NCI-H446 treated with DMSO at 0.1 percent for 48 hours (cell line): ENCODE measurements at regions not wholly inside any gene's neighbourhood (a gene's known extent, or its start where the extent isn't known, plus 50 kb on each side); places are given as distances from the start of the nearest gene placed in this dataset.
"Not testable (repeated sequence)": the region's sequence is repeated elsewhere in the genome, so short reads cannot be mapped to it uniquely, and the experiment has no call there.

Source experiments
- DNase-seq: peaks from one replicate; lab custom pipeline; 2025; lab: John Stamatoyannopoulos, UW

- DNase-seq, result no peak
Measured at GRCh38 chr12:46084666-46085631, 94.6 kb upstream of the SCAF11 start.

- DNase-seq, result no peak
Measured at GRCh38 chr12:46082490-46083200, 92.3 kb upstream of the SCAF11 start.

DNA sequence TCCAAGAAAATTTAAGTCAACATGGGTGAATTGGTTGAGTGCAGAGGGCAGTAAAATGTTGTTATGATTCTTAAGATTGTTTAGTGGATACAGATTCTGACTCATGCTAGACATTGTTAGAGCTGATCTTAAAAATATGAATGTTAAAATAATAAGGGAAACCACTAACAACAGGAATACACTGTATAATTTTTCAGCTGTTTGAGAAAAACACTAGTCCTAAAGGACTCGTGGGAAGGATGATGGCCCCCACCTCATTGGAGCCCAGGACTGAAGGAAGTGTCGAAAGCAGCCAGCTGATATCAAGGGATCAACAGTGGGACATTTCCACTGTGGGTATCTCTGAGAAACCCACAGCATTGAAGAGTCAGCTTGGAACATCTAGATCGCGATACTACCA, 82.9 kb upstream of the SCAF11 start:
- no peak for DNase-seq

DNA sequence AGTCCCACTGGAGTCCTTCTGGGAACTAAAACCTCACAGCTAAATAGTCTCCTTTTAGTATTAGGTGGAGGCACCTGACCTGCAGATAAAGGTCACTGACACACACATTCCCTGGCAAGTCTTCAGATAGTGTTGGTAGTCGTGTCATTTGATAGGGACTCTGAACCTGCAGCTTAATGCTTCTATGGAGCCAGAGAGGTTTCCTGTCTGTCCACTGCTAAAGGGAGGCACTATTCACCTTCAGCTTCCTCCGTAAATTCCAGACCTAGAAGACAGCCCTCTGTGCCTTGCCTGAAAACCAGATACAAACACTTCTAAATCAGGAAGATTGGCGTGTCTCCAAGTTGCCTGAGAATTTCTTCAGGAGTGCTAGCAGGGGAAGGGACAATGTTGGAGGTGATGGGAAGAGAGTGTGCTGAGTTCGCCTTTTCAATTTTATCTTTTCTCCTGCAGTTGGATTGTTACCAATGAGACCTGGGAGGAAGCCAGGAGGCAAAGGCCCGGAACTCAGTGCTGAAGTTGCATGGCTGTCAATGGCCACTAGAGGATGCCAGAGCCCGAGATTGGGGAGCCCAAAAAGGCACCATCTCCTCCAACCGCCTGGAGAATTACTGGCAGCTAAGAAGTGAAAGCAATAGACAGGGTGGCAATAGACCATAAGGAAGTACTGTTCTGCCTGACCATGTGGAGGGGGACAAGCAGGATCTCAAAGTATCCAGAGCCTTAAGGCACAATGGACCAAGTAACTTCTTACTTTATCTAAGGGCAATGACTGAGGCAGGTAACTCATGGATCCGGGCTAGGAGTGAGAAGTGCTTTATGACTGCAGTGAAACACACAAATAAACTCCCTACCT, 81.6 kb upstream of the SCAF11 start:
- DNase-seq, result peak; percentile 23

GRCh38 chr12:46071335-46071734, 81.0 kb upstream of the SCAF11 start:
- no peak for DNase-seq

DNA sequence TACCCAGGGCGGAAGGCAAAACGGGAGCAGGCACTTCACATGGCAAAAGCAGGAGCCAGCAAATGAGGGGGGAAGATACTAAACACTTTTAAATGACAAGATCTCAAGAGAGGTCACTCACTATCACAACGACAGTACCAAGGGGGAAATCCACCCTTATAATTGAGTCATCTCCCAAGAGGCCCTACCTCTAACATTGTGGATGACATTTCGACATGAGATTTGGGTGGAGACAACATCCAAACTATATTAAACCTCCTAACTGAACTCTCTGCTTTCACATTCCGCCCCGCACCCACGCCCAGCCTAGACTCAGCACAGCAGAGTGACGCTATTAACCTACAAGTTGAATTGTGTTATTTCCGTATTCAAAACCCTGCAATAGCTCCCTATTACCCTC, 76.7 kb upstream of the SCAF11 start:
- no peak for DNase-seq

DNA sequence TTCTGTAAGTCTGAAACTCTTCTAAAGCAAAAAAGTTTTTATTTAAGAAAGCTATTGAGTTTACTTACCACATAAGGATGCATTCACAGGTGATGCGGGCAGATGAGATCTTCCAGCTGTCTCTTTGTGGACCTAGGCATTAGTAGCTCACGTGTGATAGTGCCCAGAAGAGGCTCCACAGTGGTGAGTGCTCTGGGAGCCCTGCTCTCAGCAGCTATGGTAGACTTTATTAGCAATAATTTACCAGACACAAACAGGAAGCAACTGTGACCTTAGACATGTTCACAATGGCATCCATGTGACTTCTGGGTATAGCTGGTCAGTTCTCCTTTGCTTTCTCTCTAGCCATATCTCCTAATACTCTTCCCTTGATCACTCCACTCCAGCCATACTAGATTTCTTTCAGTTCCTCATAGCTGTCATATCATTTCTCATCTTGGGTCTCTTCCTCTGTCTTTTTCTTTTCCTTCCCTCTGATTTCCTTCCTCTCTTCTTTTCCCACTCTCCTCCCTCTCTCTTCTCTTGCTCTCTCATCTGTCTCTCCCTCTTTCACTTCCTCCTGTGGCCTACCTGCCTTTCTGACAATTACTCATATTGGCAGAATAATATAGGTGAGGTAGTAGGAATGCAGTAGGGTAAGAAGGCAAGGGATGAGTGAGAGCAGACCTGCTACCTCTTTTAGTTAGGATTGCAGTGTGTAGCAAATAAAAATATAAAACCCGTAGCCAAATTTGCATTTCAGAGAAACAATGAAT, 75.2 kb upstream of the SCAF11 start:
- no peak for DNase-seq

DNA sequence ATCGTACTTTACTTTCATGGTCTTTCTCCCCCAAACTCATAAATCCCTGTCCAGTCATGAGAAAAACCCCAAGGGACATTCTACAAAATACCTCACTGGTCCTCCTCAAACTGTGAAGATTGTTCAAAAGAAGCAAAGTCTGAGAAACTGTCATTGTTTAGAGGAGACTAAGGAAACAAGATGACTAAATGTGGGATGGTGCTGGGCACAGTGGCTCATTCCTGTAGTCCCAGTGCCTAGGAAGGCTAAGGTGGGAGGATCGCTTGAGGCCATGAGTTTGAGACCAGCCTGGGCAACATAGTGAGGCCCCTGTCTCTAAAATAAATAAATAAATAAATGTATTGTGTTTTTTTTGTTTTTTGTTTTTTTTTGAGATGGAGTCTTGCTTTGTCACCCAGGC, 74.2 kb upstream of the SCAF11 start:
- DNase-seq, result no peak

GRCh38 chr12:46058697-46059096, 68.3 kb upstream of the SCAF11 start:
- DNase-seq, result not testable (repeated sequence)

DNA sequence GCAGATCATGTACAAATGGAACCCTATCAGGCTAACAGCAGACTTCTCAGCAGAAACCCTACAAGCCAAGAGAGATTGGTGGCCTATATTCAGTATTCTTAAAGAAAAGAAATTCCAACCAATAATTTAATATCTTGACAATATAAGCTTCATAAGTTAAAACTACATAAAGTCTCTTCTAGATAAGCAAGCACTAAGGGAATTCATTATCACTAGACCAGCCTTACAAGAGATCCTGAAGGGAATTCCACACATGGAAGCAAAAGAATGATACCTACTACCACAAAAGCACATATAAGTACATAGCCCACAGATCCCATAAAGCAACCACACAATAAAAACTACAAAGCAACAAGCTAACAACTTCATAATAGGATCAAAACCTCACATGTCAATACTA, 60.4 kb upstream of the SCAF11 start:
- no peak for DNase-seq

- no peak for DNase-seq
Measured at GRCh38 chr12:46049665-46050064, 59.3 kb upstream of the SCAF11 start.

- DNase-seq, result no peak
Measured at GRCh38 chr12:46046436-46046835, 56.1 kb upstream of the SCAF11 start.

- no peak for DNase-seq
Measured at GRCh38 chr12:46043972-46044520, 53.7 kb upstream of the SCAF11 start.
